HCT116 (cell line): ENCODE measurements at regions not wholly inside any gene's neighbourhood (a gene's known extent, or its start where the extent isn't known, plus 50 kb on each side); places are given as distances from the start of the nearest gene placed in this dataset.

Experiments
- ATAC-seq: fragments of 200-7000 bp; cut with Tn5 transposase; 2 replicates; pipeline ENCODE4 v1.9.1; 2020; ENCODE audit warnings: mild to moderate bottlenecking, moderate library complexity
- BruUV-seq: library from RNA; stranded (reverse); fragments of 400-500 nt; replicated peaks from 2 replicates; lab custom pipeline; 2021; lab: Mats Ljungman, UMichigan
- CTCF ChIA-PET: fragments of 300-600 bp; sonication (Branson Sonifier 250); formaldehyde crosslinking; loops from one replicate; lab custom pipeline; 2021; ENCODE audit warnings: antibody characterized with exemption; lab: Charles Lee
- POLR2A ChIA-PET: fragments of 300-600, 350-600 bp; sonication (Branson Sonifier 250); formaldehyde crosslinking; loops from one replicate; lab custom pipeline; 2021; ENCODE audit warnings: antibody characterized with exemption; lab: Charles Lee
- RAD21 ChIA-PET, 2 experiments: fragments of 300-600 bp; sonication (Branson Sonifier 250); formaldehyde crosslinking; loops; one replicate each; lab custom pipeline; 2023; ENCODE audit warnings: low total read pairs in 2 of 2; ENCODE audit not compliant: uncharacterized antibody in 2 of 2, unreplicated experiment in 2 of 2, low non-redundant PET in 1 of 2; lab: Charles Lee
- DNase-seq: peaks from one replicate; pipeline ENCODE4 v3.0.0-alpha.2; 2010; ENCODE audit warnings: low read depth, low spot score
- H2AFZ ChIP-seq: fragments of 200-600 bp; shearing (Covaris generic), sonication (generic); 2 replicates; pipeline ENCODE4 v1.6.1; 2017; ENCODE audit warnings: low read depth, mixed run types, mixed read lengths, antibody characterized with exemption, low read length; ENCODE audit not compliant: poor library complexity, severe bottlenecking
- H3K27ac ChIP-seq: 2 replicates; pipeline ENCODE4 v1.5.1; 2012; ENCODE audit warnings: low read depth, low read length
- H3K27me3 ChIP-seq: fragments of 200-600 bp; sonication (generic); 2 replicates; pipeline ENCODE4 v1.6.1; 2016; ENCODE audit warnings: mixed run types, low read length, mixed read lengths; ENCODE audit not compliant: insufficient read depth
- H3K36me3 ChIP-seq, 2 experiments: fragments of 200-500 bp in 1 of 2; fragments of 200-600 bp in 1 of 2; sonication (Bioruptor generic) in 1 of 2; sonication (generic) in 1 of 2; 2 replicates each; pipeline versions ENCODE4 v1.5.1 to v1.6.1; 2014 to 2016; ENCODE audit warnings: low read length in 2 of 2, inconsistent platforms in 1 of 2, mixed read lengths in 1 of 2, mixed run types in 1 of 2; ENCODE audit not compliant: insufficient read depth in 2 of 2, control insufficient read depth in 1 of 2
- H3K4me1 ChIP-seq, 2 experiments: fragments of 200-600 bp in 1 of 2; sonication (generic) in 1 of 2; 2 replicates each; pipeline versions ENCODE4 v1.5.1 to v1.6.1; 2012 to 2017; ENCODE audit warnings: low read length in 2 of 2, inconsistent platforms in 1 of 2, mild to moderate bottlenecking in 1 of 2, mixed read lengths in 1 of 2, mixed run types in 1 of 2, moderate library complexity in 1 of 2; ENCODE audit not compliant: insufficient read depth in 2 of 2, control insufficient read depth in 1 of 2
- H3K4me2 ChIP-seq: fragments of 200-600 bp; sonication (generic); 2 replicates; pipeline ENCODE4 v1.6.1; 2017; ENCODE audit warnings: mixed run types, low read length, mixed read lengths
- H3K4me3 ChIP-seq, 2 experiments: fragments of 200-600 bp in 1 of 2; sonication (generic) in 1 of 2; replicated peaks in 1 of 2; 2 replicates each; pipeline ENCODE4 v1.5.1; 2011 to 2016; ENCODE audit warnings: low read length in 2 of 2, control low read depth in 1 of 2, low read depth in 1 of 2, mild to moderate bottlenecking in 1 of 2, mixed read lengths in 1 of 2, mixed run types in 1 of 2
- H3K79me2 ChIP-seq: fragments of 200-600 bp; sonication (generic); 2 replicates; pipeline ENCODE4 v1.6.1; 2017; ENCODE audit warnings: mild to moderate bottlenecking, mixed run types, low read length, moderate library complexity, mixed read lengths; ENCODE audit not compliant: insufficient read depth
- H3K9ac ChIP-seq: fragments of 200-600 bp; sonication (generic); 2 replicates; pipeline ENCODE4 v1.6.1; 2016; ENCODE audit warnings: low read length, mixed read lengths
- H3K9me2 ChIP-seq: fragments of 200-600 bp; sonication (generic), shearing (Covaris generic); 2 replicates; pipeline ENCODE4 v1.6.1; 2017; ENCODE audit warnings: mixed run types, mild to moderate bottlenecking, moderate library complexity; ENCODE audit not compliant: insufficient read depth
- H3K9me3 ChIP-seq, 2 experiments: fragments of 200-500 bp in 1 of 2; fragments of 200-600 bp in 1 of 2; sonication (Bioruptor generic) in 1 of 2; sonication (generic) in 1 of 2; 2 replicates each; pipeline ENCODE4 v1.6.1; 2014 to 2017; ENCODE audit warnings: low read length in 2 of 2, mixed read lengths in 2 of 2, inconsistent platforms in 1 of 2, low read depth in 1 of 2, mild to moderate bottlenecking in 1 of 2, mixed run types in 1 of 2, moderate library complexity in 1 of 2; ENCODE audit not compliant: control insufficient read depth in 1 of 2, insufficient read depth in 1 of 2
- H4K20me1 ChIP-seq: fragments of 200-600 bp; sonication (generic), shearing (Covaris generic); 2 replicates; pipeline ENCODE4 v1.6.1; 2017; ENCODE audit warnings: mixed run types, mild to moderate bottlenecking, moderate library complexity; ENCODE audit not compliant: insufficient read depth
- CBX3 ChIP-seq: IDR thresholded peaks from 2 replicates; pipeline ENCODE4 v1.6.1; 2012; ENCODE audit warnings: low read depth
- EGR1 ChIP-seq: IDR thresholded peaks from 2 replicates; pipeline ENCODE4 v1.6.1; 2012; ENCODE audit warnings: low read depth
- EZH2 ChIP-seq: fragments of 200-600 bp; sonication (generic); IDR thresholded peaks from 2 replicates; pipeline ENCODE4 v1.6.1; 2017; ENCODE audit warnings: antibody characterized with exemption, mixed run types
- EZH2phosphoT487 ChIP-seq: fragments of 200-600 bp; IDR thresholded peaks from 2 replicates; pipeline ENCODE4 v1.6.1; 2018; ENCODE audit warnings: antibody characterized with exemption, borderline replicate concordance
- FOSL1 ChIP-seq: IDR thresholded peaks from 2 replicates; pipeline ENCODE4 v1.6.1; 2012; ENCODE audit warnings: low read depth
- POLR2AphosphoS5 ChIP-seq: IDR thresholded peaks from 2 replicates; pipeline ENCODE4 v1.6.1; 2011; ENCODE audit warnings: mild to moderate bottlenecking, low read depth, low read length, moderate library complexity
- RAD21 ChIP-seq: IDR thresholded peaks from 2 replicates; pipeline ENCODE4 v1.6.1; 2012; ENCODE audit warnings: low read depth, mild to moderate bottlenecking
- SIN3A ChIP-seq: IDR thresholded peaks from 2 replicates; pipeline ENCODE4 v1.6.1; 2012; ENCODE audit warnings: low read depth
- SRF ChIP-seq: IDR thresholded peaks from 2 replicates; pipeline ENCODE4 v1.6.1; 2012; ENCODE audit warnings: low read depth
- TCF7L2 ChIP-seq: IDR thresholded peaks from 2 replicates; pipeline ENCODE4 v1.7.0; 2011; ENCODE audit warnings: borderline replicate concordance, inconsistent platforms; ENCODE audit not compliant: insufficient read depth, insufficient read length; ENCODE audit errors: extremely low read depth
- ZNF274 ChIP-seq: fragments of 200-500 bp; sonication (Bioruptor generic); IDR thresholded peaks from 2 replicates; pipeline ENCODE4 v1.6.1; 2014; ENCODE audit warnings: mild to moderate bottlenecking, low read depth, low read length, inconsistent platforms
- intact Hi-C: fragments of 100-400 bp; cut with micrococcal nuclease; formaldehyde crosslinking; loops from 2 replicates; pipeline ENCODE4 v1.10.0; 2022
- TF ChIP-seq, protein P1 (sequence below): IDR thresholded peaks from 2 replicates; pipeline ENCODE4 v1.6.1; 2012
- TF ChIP-seq, protein P2 (sequence below): IDR thresholded peaks from 2 replicates; pipeline ENCODE4 v1.6.1; 2012
- TF ChIP-seq, protein P3 (sequence below): IDR thresholded peaks from 2 replicates; pipeline ENCODE4 v1.6.1; 2012; ENCODE audit warnings: low read depth
- TF ChIP-seq, protein P4 (sequence below), 3 experiments: fragments of 200-600 bp in 1 of 3; sonication (generic) in 1 of 3; IDR thresholded peaks in 2 of 3; conservative IDR thresholded peaks in 1 of 3; 2 replicates each; pipeline ENCODE4 v1.5.1; 2012 to 2017; ENCODE audit warnings: low read depth in 2 of 3, low read length in 2 of 3, antibody characterized with exemption in 1 of 3, borderline replicate concordance in 1 of 3, control low read depth in 1 of 3, mild to moderate bottlenecking in 1 of 3, mixed read lengths in 1 of 3, mixed run types in 1 of 3, moderate library complexity in 1 of 3; ENCODE audit not compliant: insufficient read depth in 1 of 3

DNA sequence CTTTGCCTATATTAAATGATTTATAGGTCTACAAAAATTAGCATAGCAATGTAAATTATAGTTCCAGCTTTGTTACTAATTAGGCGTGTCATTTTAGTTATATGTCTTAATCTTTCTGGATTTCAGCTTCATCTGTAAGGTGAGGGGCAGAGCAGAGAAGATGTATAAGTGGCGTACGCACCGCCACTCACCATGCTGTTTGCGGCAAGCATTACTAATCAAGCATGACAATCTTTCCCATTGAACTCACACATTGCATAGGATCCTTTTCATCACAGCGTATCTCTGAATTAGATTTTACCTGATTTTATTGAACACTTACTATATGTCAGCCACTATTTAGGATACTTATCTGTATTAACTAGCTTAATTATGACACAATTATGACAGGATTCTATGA, 183.6 kb upstream of the DLGAP1 start:
- ATAC-seq (no peak), DNase-seq (no peak)
- Histone ChIP-seq H3K4me2 (no peak overlapping the region), H3K9me2 (no peaks in the 10 kb centered on the region), H4K20me1 (no peaks in the 10 kb centered on the region), H3K4me3 (no peak overlapping the region), H3K79me2 (no peaks in the 10 kb centered on the region), H3K9ac (no peak overlapping the region), H3K9me3 (peaks cover 17 to 49% of the 10 kb centered on the region in 2 experiments; a peak in 2 of 4 replicates), H3K4me1 (no peaks in the 10 kb centered on the region), H3K27me3 (no peaks in the 10 kb centered on the region), H2AFZ (no peak overlapping the region), H3K27ac (no peak overlapping the region), H3K36me3 (no peaks in the 10 kb centered on the region)
- CTCF ChIA-PET, result no interaction called here
- RAD21 ChIA-PET, result no interaction called here
- intact Hi-C loops, result no loop called here
- no TSS peak for BruUV-seq
- POLR2A ChIA-PET, result no interaction called here
- TF ChIP-seq TCF7L2 (no peak), ZNF274 (no peak), EZH2 (no peak), CBX3 (no peak), SIN3A (no peak), FOSL1 (no peak), SRF (no peak), POLR2AphosphoS5 (no peak), RAD21 (no peak), EGR1 (no peak), EZH2phosphoT487 (no peak)
- TF ChIP-seq, protein P1, sequence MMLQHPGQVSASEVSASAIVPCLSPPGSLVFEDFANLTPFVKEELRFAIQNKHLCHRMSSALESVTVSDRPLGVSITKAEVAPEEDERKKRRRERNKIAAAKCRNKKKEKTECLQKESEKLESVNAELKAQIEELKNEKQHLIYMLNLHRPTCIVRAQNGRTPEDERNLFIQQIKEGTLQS, result no peak
- TF ChIP-seq, protein P2, sequence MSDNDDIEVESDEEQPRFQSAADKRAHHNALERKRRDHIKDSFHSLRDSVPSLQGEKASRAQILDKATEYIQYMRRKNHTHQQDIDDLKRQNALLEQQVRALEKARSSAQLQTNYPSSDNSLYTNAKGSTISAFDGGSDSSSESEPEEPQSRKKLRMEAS, result no peak
- TF ChIP-seq, protein P3, sequence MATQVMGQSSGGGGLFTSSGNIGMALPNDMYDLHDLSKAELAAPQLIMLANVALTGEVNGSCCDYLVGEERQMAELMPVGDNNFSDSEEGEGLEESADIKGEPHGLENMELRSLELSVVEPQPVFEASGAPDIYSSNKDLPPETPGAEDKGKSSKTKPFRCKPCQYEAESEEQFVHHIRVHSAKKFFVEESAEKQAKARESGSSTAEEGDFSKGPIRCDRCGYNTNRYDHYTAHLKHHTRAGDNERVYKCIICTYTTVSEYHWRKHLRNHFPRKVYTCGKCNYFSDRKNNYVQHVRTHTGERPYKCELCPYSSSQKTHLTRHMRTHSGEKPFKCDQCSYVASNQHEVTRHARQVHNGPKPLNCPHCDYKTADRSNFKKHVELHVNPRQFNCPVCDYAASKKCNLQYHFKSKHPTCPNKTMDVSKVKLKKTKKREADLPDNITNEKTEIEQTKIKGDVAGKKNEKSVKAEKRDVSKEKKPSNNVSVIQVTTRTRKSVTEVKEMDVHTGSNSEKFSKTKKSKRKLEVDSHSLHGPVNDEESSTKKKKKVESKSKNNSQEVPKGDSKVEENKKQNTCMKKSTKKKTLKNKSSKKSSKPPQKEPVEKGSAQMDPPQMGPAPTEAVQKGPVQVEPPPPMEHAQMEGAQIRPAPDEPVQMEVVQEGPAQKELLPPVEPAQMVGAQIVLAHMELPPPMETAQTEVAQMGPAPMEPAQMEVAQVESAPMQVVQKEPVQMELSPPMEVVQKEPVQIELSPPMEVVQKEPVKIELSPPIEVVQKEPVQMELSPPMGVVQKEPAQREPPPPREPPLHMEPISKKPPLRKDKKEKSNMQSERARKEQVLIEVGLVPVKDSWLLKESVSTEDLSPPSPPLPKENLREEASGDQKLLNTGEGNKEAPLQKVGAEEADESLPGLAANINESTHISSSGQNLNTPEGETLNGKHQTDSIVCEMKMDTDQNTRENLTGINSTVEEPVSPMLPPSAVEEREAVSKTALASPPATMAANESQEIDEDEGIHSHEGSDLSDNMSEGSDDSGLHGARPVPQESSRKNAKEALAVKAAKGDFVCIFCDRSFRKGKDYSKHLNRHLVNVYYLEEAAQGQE, result no peak
- TF ChIP-seq, protein P4, sequence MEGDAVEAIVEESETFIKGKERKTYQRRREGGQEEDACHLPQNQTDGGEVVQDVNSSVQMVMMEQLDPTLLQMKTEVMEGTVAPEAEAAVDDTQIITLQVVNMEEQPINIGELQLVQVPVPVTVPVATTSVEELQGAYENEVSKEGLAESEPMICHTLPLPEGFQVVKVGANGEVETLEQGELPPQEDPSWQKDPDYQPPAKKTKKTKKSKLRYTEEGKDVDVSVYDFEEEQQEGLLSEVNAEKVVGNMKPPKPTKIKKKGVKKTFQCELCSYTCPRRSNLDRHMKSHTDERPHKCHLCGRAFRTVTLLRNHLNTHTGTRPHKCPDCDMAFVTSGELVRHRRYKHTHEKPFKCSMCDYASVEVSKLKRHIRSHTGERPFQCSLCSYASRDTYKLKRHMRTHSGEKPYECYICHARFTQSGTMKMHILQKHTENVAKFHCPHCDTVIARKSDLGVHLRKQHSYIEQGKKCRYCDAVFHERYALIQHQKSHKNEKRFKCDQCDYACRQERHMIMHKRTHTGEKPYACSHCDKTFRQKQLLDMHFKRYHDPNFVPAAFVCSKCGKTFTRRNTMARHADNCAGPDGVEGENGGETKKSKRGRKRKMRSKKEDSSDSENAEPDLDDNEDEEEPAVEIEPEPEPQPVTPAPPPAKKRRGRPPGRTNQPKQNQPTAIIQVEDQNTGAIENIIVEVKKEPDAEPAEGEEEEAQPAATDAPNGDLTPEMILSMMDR (IDR thresholded peaks at IDR 0.05 in 2 of 3, conservative IDR thresholded peaks at IDR 0.05 in 1 of 3; ENCODE audit: borderline replicate concordance in 1 of 3, insufficient read depth in 1 of 3, low read depth in 2 of 3, low read length in 2 of 3), result no peak
